GM12875 (cell line): ENCODE measurements at regions not wholly inside any gene's neighbourhood (a gene's known extent, or its start where the extent isn't known, plus 50 kb on each side); places are given as distances from the start of the nearest gene placed in this dataset.

ENCODE experiments used
- H3K4me3 ChIP-seq: one replicate; pipeline ENCODE4 v1.5.1; 2011; ENCODE audit warnings: low read depth, low read length, control low read depth
- CTCF ChIP-seq: IDR thresholded peaks from 2 replicates; pipeline ENCODE4 v1.5.1; 2011; ENCODE audit warnings: low read depth, mild to moderate bottlenecking, control low read depth, inconsistent platforms, low read length, moderate library complexity, borderline replicate concordance; ENCODE audit not compliant: insufficient read depth

DNA sequence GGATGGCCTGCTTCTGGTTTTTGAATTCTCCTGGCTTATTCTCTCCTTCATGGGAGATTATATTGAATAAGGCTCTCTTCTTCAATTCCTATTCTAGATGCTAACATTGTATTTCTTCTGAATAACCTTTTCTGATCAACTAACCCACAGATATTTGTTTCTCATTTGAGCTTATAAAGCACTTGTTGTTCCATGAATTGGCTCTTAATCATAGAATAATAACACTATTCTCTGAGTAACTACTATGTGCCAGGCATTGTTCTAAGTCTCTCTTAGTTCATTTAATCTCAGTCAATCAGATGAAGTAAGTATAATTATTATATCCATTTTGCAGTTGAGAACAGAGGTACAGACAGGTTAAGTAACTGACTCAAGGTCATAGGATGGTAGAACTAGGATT, 136.3 kb upstream of the MLIP start:
- no peak for TF ChIP-seq CTCF
- H3K4me3 ChIP-seq = no peak overlapping the region

- TF ChIP-seq CTCF = no peak
- H3K4me3 ChIP-seq = no peak overlapping the region
Measured at GRCh38 chr6:53975941-53976615, 135.2 kb upstream of the MLIP start.

DNA sequence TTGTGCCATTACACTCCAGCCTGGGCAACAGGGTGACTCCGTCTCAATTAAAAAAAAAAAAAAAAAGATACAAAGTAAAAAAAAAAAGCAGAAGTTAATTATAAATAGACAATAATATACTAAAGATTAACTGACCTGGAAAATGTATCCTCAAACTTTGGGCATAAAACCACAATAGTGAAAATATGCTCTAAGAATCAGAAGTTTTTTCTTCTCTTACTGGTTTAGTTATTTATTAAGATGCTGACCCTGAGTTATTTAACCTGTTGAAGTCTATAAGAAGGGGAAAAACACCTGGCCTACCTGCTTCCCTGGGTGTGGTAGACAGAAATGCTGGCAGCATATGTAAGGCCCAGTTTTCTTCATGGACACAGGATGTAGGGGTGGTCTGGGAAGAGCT, 133.7 kb upstream of the MLIP start:
- H3K4me3 ChIP-seq = no peak overlapping the region

DNA sequence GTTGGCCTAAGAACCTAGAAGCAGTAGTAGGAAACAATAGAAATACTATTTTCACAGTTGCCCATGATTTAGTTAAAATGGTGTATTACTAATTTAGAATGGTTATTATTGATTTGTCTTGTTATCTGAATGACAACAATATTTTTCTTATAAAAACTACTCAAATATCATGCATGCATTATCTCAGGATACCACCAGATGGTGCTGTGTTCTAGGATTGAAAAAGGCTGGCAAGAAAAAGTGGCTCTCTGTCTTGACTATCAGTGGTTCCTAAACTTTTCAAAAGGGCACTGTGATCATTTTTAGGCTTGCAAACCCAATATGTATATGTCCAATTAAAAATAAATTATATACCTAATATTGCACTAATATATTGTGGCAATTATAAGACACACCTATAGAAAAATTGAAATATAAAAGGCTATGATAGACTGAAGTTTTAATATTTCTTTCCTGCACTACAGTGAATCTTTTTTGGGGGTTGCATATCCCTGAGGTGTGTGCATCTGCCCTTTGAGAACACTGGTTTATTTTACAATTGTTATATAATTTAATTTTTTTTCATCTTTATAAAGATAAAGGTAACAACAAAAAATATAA, 131.7 kb upstream of the MLIP start:
- TF ChIP-seq CTCF = peak; percentile 48; the same call in 1 of the 2 replicates
- no peak overlapping the region for H3K4me3 ChIP-seq

More for the DNA sequence above, 133.7 kb upstream of the MLIP start:
- no peak for TF ChIP-seq CTCF

GRCh38 chr6:53982366-53983050, 128.7 kb upstream of the MLIP start:
- no peak overlapping the region for H3K4me3 ChIP-seq
- TF ChIP-seq CTCF = no peak

- H3K4me3 ChIP-seq = no peak overlapping the region
Measured at GRCh38 chr6:53983301-53983700, 127.9 kb upstream of the MLIP start.

More at GRCh38 chr6:53983301-53983700, 127.9 kb upstream of the MLIP start:
- no peak for TF ChIP-seq CTCF
